K562 (cell line): ENCODE measurements at regions not wholly inside any gene's neighbourhood (a gene's known extent, or its start where the extent isn't known, plus 50 kb on each side); places are given as distances from the start of the nearest gene placed in this dataset.

ENCODE experiments used
- ATAC-seq: fragments of 200-7000 bp; cut with Tn5 transposase; 3 replicates; pipeline ENCODE4 v1.9.1; 2020; ENCODE audit warnings: moderate library complexity
- BruUV-seq: library from RNA; stranded (reverse); fragments of 400-500 nt; replicated peaks from 2 replicates; lab custom pipeline; 2021; lab: Mats Ljungman, UMichigan
- CTCF ChIA-PET: fragments of 300-600 bp; formaldehyde crosslinking; extraction: SDS; loops from one replicate; lab custom pipeline; 2021; ENCODE audit warnings: low intra/inter-chr PET ratio; lab: Yijun Ruan, JAX
- POLR2A ChIA-PET: fragments of 300-600, 350-650 bp; sonication (Branson Sonifier 250); formaldehyde crosslinking; extraction: SDS; loops from one replicate; lab custom pipeline; 2021; ENCODE audit warnings: antibody characterized with exemption, inconsistent platforms; lab: Yijun Ruan, JAX
- DNase-seq, 4 experiments: peaks; one replicate each; pipeline versions ENCODE4 v3.0.0 to v3.0.0-alpha.2; 2011 to 2018; ENCODE audit warnings: low spot score in 3 of 4, mixed read lengths in 3 of 4; ENCODE audit errors: extremely low read depth in 1 of 4
- FAIRE-seq: peaks from 2 replicates; lab custom pipeline; 2011; peaks lifted over from hg19 to GRCh38; lab: Jason Lieb, UNC
- H2AFZ ChIP-seq: 2 replicates; pipeline ENCODE4 v1.6.0; 2011; ENCODE audit warnings: low read depth, low read length, control low read depth, inconsistent platforms
- H3K27ac ChIP-seq: fragments of 200-600 bp; 3 replicates; pipeline ENCODE4 v1.8.0; 2011; ENCODE audit warnings: low read depth, mild to moderate bottlenecking, control low read depth, inconsistent platforms, low read length, moderate library complexity, mixed read lengths; ENCODE audit errors: extremely low read depth
- H3K27me3 ChIP-seq, 2 experiments: fragments of 300-600 bp in 1 of 2; 2 replicates in 1 of 2; 3 replicates in 1 of 2; pipeline versions ENCODE4 v1.6.0 to v1.8.0; 2011; ENCODE audit warnings: inconsistent platforms in 2 of 2, low read length in 2 of 2, mild to moderate bottlenecking in 1 of 2, mixed read lengths in 1 of 2, moderate library complexity in 1 of 2; ENCODE audit not compliant: control insufficient read depth in 2 of 2, insufficient read depth in 2 of 2
- H3K36me3 ChIP-seq: fragments of 300-600 bp; 3 replicates; pipeline ENCODE4 v1.8.0; 2011; ENCODE audit warnings: mild to moderate bottlenecking, low read length, inconsistent platforms; ENCODE audit not compliant: control insufficient read depth, insufficient read depth
- H3K4me1 ChIP-seq, 2 experiments: fragments of 200-600 bp in 1 of 2; replicated peaks in 1 of 2; 2 replicates in 1 of 2; 3 replicates in 1 of 2; pipeline versions ENCODE4 v1.5.1 to v1.8.0; 2011; ENCODE audit warnings: inconsistent platforms in 2 of 2, low read length in 2 of 2, mild to moderate bottlenecking in 1 of 2, mixed read lengths in 1 of 2, moderate library complexity in 1 of 2; ENCODE audit not compliant: control insufficient read depth in 2 of 2, insufficient read depth in 2 of 2
- H3K4me2 ChIP-seq: 2 replicates; pipeline ENCODE4 v1.6.1; 2011; ENCODE audit warnings: low read length, control low read depth, inconsistent platforms, mixed read lengths; ENCODE audit not compliant: insufficient read depth
- H3K4me3 ChIP-seq: fragments of 200-600 bp; sonication (generic), shearing (Covaris generic); 2 replicates; pipeline ENCODE4 v1.5.1; 2016; ENCODE audit warnings: control low read depth, inconsistent platforms
- H3K79me2 ChIP-seq: fragments of 200-600 bp; 3 replicates; pipeline ENCODE4 v1.8.0; 2011; ENCODE audit warnings: low read length, inconsistent platforms; ENCODE audit not compliant: control insufficient read depth, insufficient read depth
- H3K9ac ChIP-seq, 2 experiments: 2 replicates each; pipeline versions ENCODE4 v1.6.0 to v1.6.1; 2011; ENCODE audit warnings: low read depth in 2 of 2, low read length in 2 of 2, control low read depth in 1 of 2, inconsistent platforms in 1 of 2, mild to moderate bottlenecking in 1 of 2, mixed read lengths in 1 of 2; ENCODE audit not compliant: insufficient read depth in 1 of 2
- H3K9me1 ChIP-seq: one replicate; pipeline ENCODE4 v1.6.0; 2011; ENCODE audit warnings: inconsistent platforms, mild to moderate bottlenecking, low read length, moderate library complexity; ENCODE audit not compliant: control insufficient read depth, insufficient read depth
- H3K9me3 ChIP-seq: replicated peaks from 2 replicates; pipeline ENCODE4 v1.5.1; 2011; ENCODE audit warnings: low read depth, low read length, inconsistent platforms; ENCODE audit not compliant: control insufficient read depth, insufficient read depth
- H4K20me1 ChIP-seq: replicated peaks from 2 replicates; pipeline ENCODE4 v1.6.1; 2011; ENCODE audit warnings: low read length, inconsistent platforms, mixed read lengths; ENCODE audit not compliant: control insufficient read depth, insufficient read depth
- CREBBP ChIP-seq: IDR thresholded peaks from one replicate; pipeline ENCODE4 v1.6.1; 2012; ENCODE audit warnings: low read depth, mild to moderate bottlenecking, control low read depth, inconsistent platforms, low read length
- CTCFL ChIP-seq: IDR thresholded peaks from 2 replicates; pipeline ENCODE4 v1.6.1; 2011; ENCODE audit warnings: borderline replicate concordance, low read depth, mild to moderate bottlenecking, moderate library complexity, low read length; ENCODE audit not compliant: insufficient read depth, poor library complexity, severe bottlenecking
- ERF ChIP-seq: fragments of 450-650 bp; formaldehyde crosslinking; IDR thresholded peaks from 2 replicates; pipeline ENCODE4 v1.4.0; 2020; ENCODE audit warnings: mild to moderate bottlenecking, mixed read lengths
- KDM4B ChIP-seq, 2 experiments: fragments of 450-650 bp in 1 of 2; sonication (generic) in 1 of 2; IDR thresholded peaks; 2 replicates each; pipeline ENCODE4 v1.6.1; 2016 to 2017; ENCODE audit warnings: borderline replicate concordance in 2 of 2, antibody characterized with exemption in 1 of 2, low read depth in 1 of 2, mild to moderate bottlenecking in 1 of 2
- NR2C1 ChIP-seq, 2 experiments: fragments of 450-650 bp; IDR thresholded peaks; 2 replicates each; pipeline ENCODE4 v1.6.1; 2017; ENCODE audit warnings: mild to moderate bottlenecking in 2 of 2, antibody characterized with exemption in 1 of 2, inconsistent platforms in 1 of 2, missing compliant biosample characterization in 1 of 2, missing genetic modification characterization in 1 of 2
- RBM15 ChIP-seq: fragments of 200-400 bp; formaldehyde crosslinking; IDR thresholded peaks from 2 replicates; pipeline ENCODE4 v1.6.1; 2018; ENCODE audit warnings: mild to moderate bottlenecking, low read length, moderate library complexity; ENCODE audit not compliant: insufficient read depth
- SMAD1 ChIP-seq: fragments of 150-350 bp; IDR thresholded peaks from 2 replicates; pipeline ENCODE4 v1.6.1; 2014; ENCODE audit warnings: low read length, low read depth; ENCODE audit not compliant: partially characterized antibody
- SMAD4 ChIP-seq: fragments of 250-450 bp; sonication (Bioruptor Pico); conservative IDR thresholded peaks from 2 replicates; pipeline ENCODE4 v1.8.0; 2021; ENCODE audit warnings: inconsistent platforms, mild to moderate bottlenecking, moderate library complexity
- SNIP1 ChIP-seq: fragments of 450-650 bp; IDR thresholded peaks from 2 replicates; pipeline ENCODE4 v1.7.1; 2017; ENCODE audit warnings: low read depth, mild to moderate bottlenecking
- STAG1 ChIP-seq: sonication (generic); formaldehyde crosslinking; IDR thresholded peaks from 2 replicates; pipeline ENCODE4 v1.5.0; 2020; ENCODE audit warnings: missing genetic modification reagents, borderline replicate concordance
- ZNF143 ChIP-seq: sonication (generic); formaldehyde crosslinking; IDR thresholded peaks from 2 replicates; pipeline ENCODE4 v1.9.0; 2022; ENCODE audit warnings: mild to moderate bottlenecking, missing genetic modification reagents
- ZNF263 ChIP-seq: sonication (generic); formaldehyde crosslinking; IDR thresholded peaks from 2 replicates; pipeline ENCODE4 v1.8.0; 2022; ENCODE audit warnings: mild to moderate bottlenecking, missing genetic modification reagents, borderline replicate concordance
- WGBS: fragments of 100-300 bp; shearing (Covaris generic); methylation state at CpG from one replicate; pipeline ENCODE4 v1.1.6; 2016; ENCODE audit warnings: low coverage, mixed read lengths; ENCODE audit not compliant: insufficient coverage; ENCODE audit errors: missing lambda C conversion rate; 5-methylcytosine and 5-hydroxymethylcytosine counted together
- in situ Hi-C: fragments of 300-500 bp; cut with MboI; formaldehyde crosslinking; loops from 4 replicates; pipeline ENCODE4 v1.15.0; 2018; ENCODE audit warnings: inconsistent platforms, mixed read lengths
- intact Hi-C: fragments of 100-400 bp; cut with micrococcal nuclease; formaldehyde crosslinking; loops from 2 replicates; pipeline ENCODE4 v1.14.2; 2022

GRCh38 chr2:164143183-164143930 is 407.5 kb upstream of the FIGN start:
- Histone ChIP-seq H3K4me3 (no peak overlapping the region), H4K20me1 (no peaks in the 10 kb centered on the region), H3K4me1 (no peaks in the 10 kb centered on the region), H3K27ac (no peak overlapping the region), H3K9me3 (no peaks in the 10 kb centered on the region), H2AFZ (no peak overlapping the region), H3K27me3 (no peaks in the 10 kb centered on the region), H3K9ac (no peak overlapping the region), H3K4me2 (no peak overlapping the region), H3K36me3 (no peaks in the 10 kb centered on the region), H3K79me2 (no peaks in the 10 kb centered on the region), H3K9me1 (no peaks in the 10 kb centered on the region)
- WGBS, result 3% methylated on average over 29 of the region's 29 CpGs
- ChIA-PET POLR2A (no interaction called here), CTCF (no interaction called here)
- intact Hi-C loops (no loop called here), in situ Hi-C loops (no loop called here)
- FAIRE-seq (no peak), DNase-seq (no peak), ATAC-seq (no peak)
- BruUV-seq, result no TSS peak
- TF ChIP-seq ERF (no peak), RBM15 (no peak), SMAD4 (CRISPR knock-in tag) (no peak), KDM4B (IDR thresholded peaks at IDR 0.05; ENCODE audit: borderline replicate concordance in 2 of 2, low read depth in 1 of 2) (no peak), ZNF143 (no peak), ZNF263 (CRISPR knock-in tag) (no peak), STAG1 (CRISPR knock-in tag) (no peak), CREBBP (no peak), NR2C1 (IDR thresholded peaks at IDR 0.05) (no peak), NR2C1 (tag; IDR thresholded peaks at IDR 0.05) (no peak), CTCFL (no peak), SNIP1 (no peak), SMAD1 (no peak)
